Sigmoid colon (tissue), 6 donors: ENCODE measurements at regions not wholly inside any gene's neighbourhood (a gene's known extent, or its start where the extent isn't known, plus 50 kb on each side); places are given as distances from the start of the nearest gene placed in this dataset.

Experiments used
- DNase-seq: peaks from one replicate; pipeline ENCODE4 v3.0.0-alpha.2; 2019
- H3K27ac ChIP-seq, 4 donors: fragments of 200-600 bp; sonication (generic); one replicate each; pipeline ENCODE4 v1.5.1; 2016 to 2019; ENCODE audit warnings: mild to moderate bottlenecking in 1 of 4
- H3K27me3 ChIP-seq, 3 donors: fragments of 200-600 bp; sonication (generic); one replicate each; pipeline ENCODE4 v1.5.1; 2019; ENCODE audit warnings: mild to moderate bottlenecking in 1 of 3
- H3K36me3 ChIP-seq, 4 donors: fragments of 200-600 bp; sonication (generic); one replicate each; pipeline ENCODE4 v1.5.1; 2016 to 2019
- H3K4me1 ChIP-seq, 4 donors: fragments of 200-600 bp; sonication (generic); one replicate each; pipeline ENCODE4 v1.5.1; 2017 to 2019
- H3K4me3 ChIP-seq, 4 donors: fragments of 200-600 bp; sonication (generic); one replicate each; pipeline ENCODE4 v1.5.1; 2017 to 2019; ENCODE audit warnings: mild to moderate bottlenecking in 2 of 4, moderate library complexity in 1 of 4
- H3K9me3 ChIP-seq, 4 donors: fragments of 200-600 bp in 3 of 4; sonication (generic) in 3 of 4; one replicate each; pipeline versions ENCODE4 v1.5.1 to v1.6.1; 2013 to 2019
- CTCF ChIP-seq, 4 experiments: fragments of 450-650 bp in 3 of 4; fragments of 200-600 bp in 1 of 4; IDR thresholded peaks; one replicate each; pipeline ENCODE4 v1.5.1; 2016 to 2019; ENCODE audit warnings: antibody characterized with exemption in 4 of 4, mild to moderate bottlenecking in 3 of 4, moderate library complexity in 2 of 4
- EP300 ChIP-seq, 4 donors: sonication (generic); formaldehyde crosslinking; IDR thresholded peaks; one replicate each; pipeline ENCODE4 v1.6.1; 2017; ENCODE audit warnings: antibody characterized with exemption in 4 of 4
- POLR2A ChIP-seq, 2 donors: fragments of 450-650 bp; IDR thresholded peaks; one replicate each; pipeline ENCODE4 v1.6.1; 2016; ENCODE audit warnings: antibody characterized with exemption in 2 of 2, mild to moderate bottlenecking in 2 of 2, moderate library complexity in 2 of 2
- POLR2AphosphoS5 ChIP-seq, 4 donors: sonication (generic); formaldehyde crosslinking; IDR thresholded peaks; one replicate each; pipeline ENCODE4 v1.6.1; 2017; ENCODE audit warnings: antibody characterized with exemption in 4 of 4
- WGBS, 2 donors: extraction: QIAGEN DNeasy Blood & Tissue Kit; methylation state at CpG; one replicate each; pipeline ENCODE4 v1.1.7; 2013; 5-methylcytosine and 5-hydroxymethylcytosine counted together
- intact Hi-C: fragments of 100-400 bp; cut with DNase I; formaldehyde crosslinking; loops from one replicate; pipeline ENCODE4 v1.15.1; 2023
- donor health status: healthy with polysubstance abuse.
- donor health status: healthy.

GRCh38 chr18:28606686-28607085 lies 429.8 kb upstream of the CDH2 start:
- H3K4me1 ChIP-seq = no peaks in the 10 kb centered on the region
- H3K9me3 ChIP-seq = no peaks in the 10 kb centered on the region
- H3K4me3 ChIP-seq = no peak overlapping the region
- intact Hi-C loops = no loop called here
- no peak overlapping the region for H3K27ac ChIP-seq
- 77 to 81% methylated on average over 2 of the region's 2 CpGs for WGBS, 2 donors
- no peaks in the 10 kb centered on the region for H3K36me3 ChIP-seq
- TF ChIP-seq EP300 (IDR thresholded peaks at IDR 0.05) = no peak
- no peak for TF ChIP-seq POLR2A (IDR thresholded peaks at IDR 0.05)
- no peak for TF ChIP-seq POLR2AphosphoS5 (IDR thresholded peaks at IDR 0.05)
- TF ChIP-seq CTCF (IDR thresholded peaks at IDR 0.05) = no peak
- DNase-seq = no peak
- H3K27me3 ChIP-seq = no peaks in the 10 kb centered on the region

GRCh38 chr18:28602391-28602790 lies 425.5 kb upstream of the CDH2 start:
- no peak overlapping the region for H3K27ac ChIP-seq
- no peak for TF ChIP-seq CTCF (IDR thresholded peaks at IDR 0.05)
- TF ChIP-seq POLR2A (IDR thresholded peaks at IDR 0.05) = no peak
- TF ChIP-seq EP300 (IDR thresholded peaks at IDR 0.05) = no peak
- TF ChIP-seq POLR2AphosphoS5 (IDR thresholded peaks at IDR 0.05) = no peak
- no peak for DNase-seq
- H3K9me3 ChIP-seq = peaks cover 0 to 6% (median 0%) of the 10 kb centered on the region in 4 donors
- H3K4me1 ChIP-seq = no peaks in the 10 kb centered on the region
- H3K36me3 ChIP-seq = no peaks in the 10 kb centered on the region
- intact Hi-C loops = no loop called here
- no peak overlapping the region for H3K4me3 ChIP-seq
- no peaks in the 10 kb centered on the region for H3K27me3 ChIP-seq

GRCh38 chr18:28594034-28594433 lies 417.1 kb upstream of the CDH2 start:
- no peaks in the 10 kb centered on the region for H3K27me3 ChIP-seq
- DNase-seq = no peak
- 79 to 81% methylated on average over 4 of the region's 4 CpGs for WGBS, 2 donors
- no peaks in the 10 kb centered on the region for H3K36me3 ChIP-seq
- no peaks in the 10 kb centered on the region for H3K4me1 ChIP-seq
- no peaks in the 10 kb centered on the region for H3K9me3 ChIP-seq
- H3K27ac ChIP-seq = no peak overlapping the region
- intact Hi-C loops = no loop called here
- no peak overlapping the region for H3K4me3 ChIP-seq
- TF ChIP-seq POLR2AphosphoS5 (IDR thresholded peaks at IDR 0.05) (no peak), CTCF (IDR thresholded peaks at IDR 0.05) (no peak), EP300 (IDR thresholded peaks at IDR 0.05) (no peak), POLR2A (IDR thresholded peaks at IDR 0.05) (no peak)

- Histone ChIP-seq H3K27ac (no peak overlapping the region), H3K27me3 (no peaks in the 10 kb centered on the region), H3K36me3 (no peaks in the 10 kb centered on the region), H3K4me3 (no peak overlapping the region), H3K9me3 (no peaks in the 10 kb centered on the region), H3K4me1 (no peaks in the 10 kb centered on the region)
- TF ChIP-seq EP300 (IDR thresholded peaks at IDR 0.05) (no peak), POLR2AphosphoS5 (IDR thresholded peaks at IDR 0.05) (no peak), POLR2A (IDR thresholded peaks at IDR 0.05) (no peak), CTCF (IDR thresholded peaks at IDR 0.05) (no peak)
- no peak for DNase-seq
- 79 to 90% methylated on average over 1 of the region's 1 CpG for WGBS, 2 donors
- intact Hi-C loops = no loop called here
These were observed 412.1 kb upstream of the CDH2 start for GRCh38 chr18:28588884-28589549.

- Histone ChIP-seq H3K4me3 (no peak overlapping the region), H3K36me3 (no peaks in the 10 kb centered on the region), H3K27me3 (no peaks in the 10 kb centered on the region), H3K27ac (no peak overlapping the region), H3K4me1 (no peaks in the 10 kb centered on the region), H3K9me3 (no peaks in the 10 kb centered on the region)
- intact Hi-C loops = no loop called here
- no peak for DNase-seq
- WGBS, 2 donors = 57 to 63% methylated on average over 5 of the region's 5 CpGs
- no peak for TF ChIP-seq POLR2AphosphoS5 (IDR thresholded peaks at IDR 0.05)
- TF ChIP-seq POLR2A (IDR thresholded peaks at IDR 0.05) = no peak
- TF ChIP-seq EP300 (IDR thresholded peaks at IDR 0.05) = no peak
- no peak for TF ChIP-seq CTCF (IDR thresholded peaks at IDR 0.05)
These were observed 407.8 kb upstream of the CDH2 start for GRCh38 chr18:28584731-28585130.
